ENCODE measurements at regions not wholly inside any gene's neighbourhood (a gene's known extent, or its start where the extent isn't known, plus 50 kb on each side); places are given as distances from the start of the nearest gene placed in this dataset.

DNA sequence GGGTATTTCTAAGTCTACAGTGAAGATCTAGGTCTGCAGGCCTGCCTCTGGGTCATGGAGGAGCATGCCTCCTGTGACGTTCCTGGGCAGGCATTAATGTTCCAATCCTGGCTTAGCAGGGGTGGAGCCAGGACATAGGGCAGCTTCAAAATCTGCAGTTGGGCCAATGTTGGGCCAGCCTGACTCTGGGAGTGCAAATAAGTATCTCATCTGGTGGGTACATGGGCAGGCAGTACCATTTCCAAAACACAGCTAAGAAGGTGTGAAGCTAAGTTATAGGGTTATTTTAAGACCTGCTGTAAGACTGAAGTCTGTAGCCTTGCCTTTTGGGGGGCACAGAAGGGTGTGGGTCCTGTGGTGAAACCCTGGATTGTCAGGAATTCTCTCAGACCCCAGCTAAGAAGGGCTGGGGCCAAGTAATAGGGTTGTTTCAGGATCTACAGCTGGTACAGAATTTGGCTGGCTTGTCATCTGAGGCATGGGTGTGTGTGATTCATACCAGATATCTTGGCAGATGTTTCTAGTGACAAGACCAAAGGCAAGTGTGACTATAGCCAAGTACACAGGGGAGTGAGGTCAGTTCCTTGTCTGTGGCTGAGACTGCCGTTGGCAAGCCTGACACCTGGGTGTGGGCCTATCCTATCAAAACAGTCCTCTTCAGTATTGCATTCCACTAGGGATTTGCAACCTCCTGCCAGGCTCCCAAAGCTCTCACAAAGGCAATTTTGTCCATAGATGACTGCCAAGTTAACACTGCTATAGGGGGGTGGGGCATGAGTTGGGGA, 468.7 kb upstream of the B3GALT2 start:
- Histone ChIP-seq H3K27me3 (ENCODE audit: insufficient read depth, low read length) (no peaks in the 10 kb centered on the region), H3K4me1 (ENCODE audit: insufficient read depth, low read length) (no peaks in the 10 kb centered on the region), H3K4me3 (ENCODE audit: low read length) (no peak overlapping the region), H3K9me3 (ENCODE audit: low read depth, low read length) (peaks cover 14% of the 10 kb centered on the region)

DNA sequence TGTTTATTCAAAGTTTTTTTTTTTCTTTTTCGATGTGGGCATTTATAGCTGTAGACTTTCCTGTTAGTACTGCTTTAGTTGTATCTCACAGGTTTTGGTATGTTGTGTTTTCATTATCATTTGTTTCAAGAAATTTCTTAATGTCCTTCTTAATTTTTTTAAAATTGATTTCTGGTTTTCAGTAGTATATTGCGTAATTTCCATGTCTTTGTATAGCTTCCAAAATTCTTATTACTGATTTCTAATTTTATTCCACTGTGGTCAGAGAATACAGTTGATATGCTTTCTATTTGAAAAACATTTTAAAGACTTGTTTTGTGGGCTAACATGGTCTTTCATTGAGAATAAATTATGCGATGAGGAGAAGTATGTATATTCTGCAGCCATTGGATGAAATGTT, 463.2 kb upstream of the B3GALT2 start:
- Histone ChIP-seq H3K27me3 (ENCODE audit: insufficient read depth, low read length) (no peaks in the 10 kb centered on the region), H3K4me1 (ENCODE audit: insufficient read depth, low read length) (no peaks in the 10 kb centered on the region), H3K9me3 (ENCODE audit: low read depth, low read length) (peaks cover 28% of the 10 kb centered on the region), H3K4me3 (ENCODE audit: low read length) (no peak overlapping the region)

DNA sequence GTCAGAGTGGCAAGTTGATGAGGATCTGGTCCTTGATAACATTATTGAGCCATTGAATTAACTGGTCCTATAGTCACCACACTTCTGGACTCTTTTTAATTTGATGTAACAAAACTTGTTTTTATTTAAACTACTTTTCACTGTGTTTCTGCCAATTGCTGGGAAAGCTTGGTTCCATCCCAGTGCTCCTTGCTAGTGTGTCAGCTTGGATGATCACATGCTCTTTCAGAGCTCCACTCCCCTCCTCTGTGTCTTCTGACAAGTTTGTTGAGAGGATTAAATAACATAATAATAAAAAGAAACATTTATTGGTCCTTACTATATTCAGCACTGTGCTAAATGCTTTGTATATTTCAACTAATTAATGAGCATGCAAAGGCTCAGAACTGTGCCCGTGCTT, 448.5 kb upstream of the B3GALT2 start:
- H3K4me3 ChIP-seq (ENCODE audit: low read length) = no peak overlapping the region
- no peaks in the 10 kb centered on the region for H3K4me1 ChIP-seq (ENCODE audit: insufficient read depth, low read length)
- H3K27me3 ChIP-seq (ENCODE audit: insufficient read depth, low read length) = no peaks in the 10 kb centered on the region
- H3K9me3 ChIP-seq (ENCODE audit: low read depth, low read length) = no peaks in the 10 kb centered on the region

DNA sequence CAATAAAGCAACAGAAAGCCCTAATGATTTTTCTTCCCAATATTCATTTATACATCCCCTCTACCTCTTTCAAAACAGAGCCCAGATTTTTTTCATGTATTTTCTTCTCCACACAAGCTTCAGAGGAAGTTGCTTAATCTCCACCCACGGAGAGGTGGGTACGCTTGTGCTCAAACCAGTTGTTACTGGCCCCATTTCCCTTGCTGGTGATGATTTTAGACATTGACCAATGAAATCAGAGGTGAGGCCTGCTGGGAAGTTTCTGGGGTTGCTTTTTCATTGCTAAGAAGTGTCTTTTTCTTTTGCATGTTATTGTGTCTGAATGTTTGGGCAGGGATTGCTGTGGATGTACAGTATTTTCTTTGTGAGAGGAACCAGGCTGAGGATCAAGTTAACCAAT, 448.1 kb upstream of the B3GALT2 start:
- H3K4me3 ChIP-seq (ENCODE audit: low read length) = no peak overlapping the region
- no peaks in the 10 kb centered on the region for H3K27me3 ChIP-seq (ENCODE audit: insufficient read depth, low read length)
- H3K9me3 ChIP-seq (ENCODE audit: low read depth, low read length) = no peaks in the 10 kb centered on the region
- no peaks in the 10 kb centered on the region for H3K4me1 ChIP-seq (ENCODE audit: insufficient read depth, low read length)

DNA sequence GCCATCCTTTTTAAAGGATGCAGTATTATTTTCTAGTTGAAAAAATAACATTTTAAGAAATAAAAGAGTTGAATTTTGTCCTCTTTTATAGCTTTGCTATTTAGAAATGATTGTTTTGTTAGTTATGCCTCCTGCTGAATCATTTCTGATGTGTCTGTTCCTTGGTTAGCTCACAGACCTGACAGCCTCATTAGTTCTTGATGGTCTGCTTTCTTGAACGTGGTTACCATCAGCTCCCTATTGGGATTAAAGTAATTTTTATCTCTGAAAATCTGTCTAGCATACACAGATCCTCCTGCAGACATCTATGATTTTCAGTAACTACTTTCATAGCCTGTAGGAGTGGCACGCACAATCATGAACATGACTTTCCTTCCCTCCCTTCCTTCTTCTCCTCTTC, 447.6 kb upstream of the B3GALT2 start:
- Histone ChIP-seq H3K4me1 (ENCODE audit: insufficient read depth, low read length) (no peaks in the 10 kb centered on the region), H3K4me3 (ENCODE audit: low read length) (no peak overlapping the region), H3K9me3 (ENCODE audit: low read depth, low read length) (no peaks in the 10 kb centered on the region), H3K27me3 (ENCODE audit: insufficient read depth, low read length) (no peaks in the 10 kb centered on the region)

DNA sequence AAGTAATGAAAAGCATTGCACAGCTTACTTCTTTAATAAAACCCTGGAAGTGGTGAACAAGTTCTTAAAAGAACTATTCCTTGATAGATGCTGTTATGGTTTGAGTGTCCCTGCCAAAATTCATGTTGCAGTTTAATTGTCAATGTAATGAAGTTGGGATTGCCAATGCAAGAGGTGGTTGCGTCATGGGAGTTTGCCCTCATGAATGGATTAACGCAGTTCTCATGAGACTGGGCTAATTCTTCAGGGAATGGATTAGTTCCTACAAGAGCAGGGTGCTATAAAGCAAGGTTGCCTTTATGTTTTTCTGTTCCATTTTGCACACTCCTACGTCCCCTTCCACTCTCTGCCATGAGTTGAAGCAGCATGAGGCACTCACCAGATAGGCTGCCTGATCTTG, 446.7 kb upstream of the B3GALT2 start:
- Histone ChIP-seq H3K4me3 (ENCODE audit: low read length) (no peak overlapping the region), H3K9me3 (ENCODE audit: low read depth, low read length) (no peaks in the 10 kb centered on the region), H3K4me1 (ENCODE audit: insufficient read depth, low read length) (no peaks in the 10 kb centered on the region), H3K27me3 (ENCODE audit: insufficient read depth, low read length) (no peaks in the 10 kb centered on the region)

DNA sequence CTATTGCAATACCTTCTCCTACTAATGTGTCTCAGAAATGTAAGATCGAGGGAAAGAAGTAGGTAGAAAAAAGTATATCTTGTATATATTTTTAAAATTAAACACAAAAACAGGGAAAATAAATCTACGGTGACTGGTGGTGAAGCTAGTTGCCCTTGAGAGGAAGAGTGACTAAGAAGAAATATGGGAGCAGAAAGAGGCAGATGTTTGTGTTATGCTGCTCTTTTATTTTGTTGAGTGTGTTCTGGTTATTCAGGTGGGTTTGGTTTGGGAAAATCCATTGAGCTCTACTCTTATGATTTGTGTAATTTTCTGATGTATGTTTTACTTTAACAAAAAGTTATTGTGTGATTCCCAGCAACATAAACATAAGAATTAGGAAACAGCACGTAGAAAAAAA, 444.9 kb upstream of the B3GALT2 start:
- Histone ChIP-seq H3K4me3 (ENCODE audit: low read length) (no peak overlapping the region), H3K9me3 (ENCODE audit: low read depth, low read length) (no peaks in the 10 kb centered on the region), H3K4me1 (ENCODE audit: insufficient read depth, low read length) (no peaks in the 10 kb centered on the region), H3K27me3 (ENCODE audit: insufficient read depth, low read length) (no peaks in the 10 kb centered on the region)

DNA sequence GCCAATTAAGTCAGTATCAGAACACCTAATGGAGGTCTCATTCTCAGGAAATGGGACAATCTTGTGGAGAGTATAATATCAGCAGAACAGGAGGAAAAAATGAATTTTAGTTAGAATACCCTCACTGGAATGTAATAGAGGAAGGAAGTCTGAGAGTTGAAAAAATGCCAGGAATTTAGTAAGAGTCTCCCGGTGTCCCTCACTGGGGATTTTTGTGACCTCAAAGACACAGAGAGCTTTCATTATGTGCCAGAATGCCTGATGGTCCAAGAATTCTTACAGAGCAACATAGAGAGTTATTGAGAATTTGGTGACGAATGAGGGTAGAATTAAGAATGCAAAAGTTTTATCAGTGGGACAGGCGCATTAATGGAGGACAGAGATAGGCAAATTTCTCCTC, 443.5 kb upstream of the B3GALT2 start:
- H3K4me1 ChIP-seq (ENCODE audit: insufficient read depth, low read length) = no peaks in the 10 kb centered on the region
- no peaks in the 10 kb centered on the region for H3K27me3 ChIP-seq (ENCODE audit: insufficient read depth, low read length)
- no peaks in the 10 kb centered on the region for H3K9me3 ChIP-seq (ENCODE audit: low read depth, low read length)
- no peak overlapping the region for H3K4me3 ChIP-seq (ENCODE audit: low read length)

DNA sequence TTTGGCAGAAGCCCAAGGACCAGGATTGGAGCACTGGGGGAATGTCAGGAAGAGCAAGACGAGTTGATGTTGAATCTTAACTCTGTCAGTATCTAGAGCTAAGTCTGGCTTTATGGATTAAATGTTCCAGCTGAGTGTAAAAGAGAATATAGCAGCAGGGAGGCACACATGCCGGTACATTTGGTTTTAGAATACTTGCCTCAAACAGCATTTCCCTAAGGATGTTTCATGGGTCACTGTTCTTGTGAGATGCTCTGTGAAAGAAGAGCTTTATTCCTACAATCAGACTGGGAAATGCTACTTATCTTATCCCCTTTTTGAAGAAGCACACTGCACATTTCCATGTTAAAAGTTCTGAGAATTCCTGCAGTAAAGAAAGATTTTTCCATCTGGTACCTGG, 440.3 kb upstream of the B3GALT2 start:
- Histone ChIP-seq H3K9me3 (ENCODE audit: low read depth, low read length) (no peaks in the 10 kb centered on the region), H3K4me1 (ENCODE audit: insufficient read depth, low read length) (no peaks in the 10 kb centered on the region), H3K27me3 (ENCODE audit: insufficient read depth, low read length) (no peaks in the 10 kb centered on the region), H3K4me3 (ENCODE audit: low read length) (no peak overlapping the region)

DNA sequence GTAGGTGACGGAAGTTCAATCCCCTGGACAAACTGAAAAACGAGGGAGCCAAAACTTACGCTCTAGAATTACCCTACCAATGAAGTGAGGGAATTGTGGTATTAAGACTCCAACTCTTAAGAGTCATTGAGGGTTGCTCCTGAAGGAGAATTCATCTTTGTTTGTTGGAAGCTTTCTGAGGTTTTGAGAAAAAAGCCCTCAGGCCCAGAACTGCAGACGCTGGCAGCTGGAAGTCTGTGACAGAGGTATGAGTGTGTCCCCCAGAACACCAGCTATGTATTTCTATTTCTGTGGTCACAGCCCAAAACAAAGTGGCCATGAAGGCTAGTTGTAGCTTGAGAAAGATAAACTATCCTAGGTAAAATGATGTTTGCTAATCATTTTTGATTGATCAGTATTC, 438.8 kb upstream of the B3GALT2 start:
- no peaks in the 10 kb centered on the region for H3K4me1 ChIP-seq (ENCODE audit: insufficient read depth, low read length)
- H3K27me3 ChIP-seq (ENCODE audit: insufficient read depth, low read length) = no peaks in the 10 kb centered on the region
- no peak overlapping the region for H3K4me3 ChIP-seq (ENCODE audit: low read length)
- no peaks in the 10 kb centered on the region for H3K9me3 ChIP-seq (ENCODE audit: low read depth, low read length)

DNA sequence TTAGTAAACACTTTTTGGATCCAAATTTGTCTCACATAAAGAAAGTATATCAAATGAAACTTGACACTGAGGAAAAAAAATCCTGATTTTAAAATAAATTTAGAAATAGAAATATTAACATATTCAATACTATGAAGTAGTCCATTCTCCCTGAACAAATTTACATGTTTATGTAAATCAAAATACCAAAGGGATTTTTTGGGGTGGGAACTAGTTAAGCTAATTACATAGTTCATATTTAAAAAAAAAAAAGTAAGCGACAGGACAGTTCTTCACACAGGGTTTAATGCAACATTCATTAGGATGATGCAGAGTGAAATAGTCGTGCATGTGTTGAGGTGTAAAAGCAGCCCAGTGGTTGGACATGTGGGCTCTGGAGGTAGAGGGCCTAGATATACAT, 433.5 kb upstream of the B3GALT2 start:
- no peaks in the 10 kb centered on the region for H3K9me3 ChIP-seq (ENCODE audit: low read depth, low read length)
- no peaks in the 10 kb centered on the region for H3K4me1 ChIP-seq (ENCODE audit: insufficient read depth, low read length)
- no peaks in the 10 kb centered on the region for H3K27me3 ChIP-seq (ENCODE audit: insufficient read depth, low read length)
- no peak overlapping the region for H3K4me3 ChIP-seq (ENCODE audit: low read length)

DNA sequence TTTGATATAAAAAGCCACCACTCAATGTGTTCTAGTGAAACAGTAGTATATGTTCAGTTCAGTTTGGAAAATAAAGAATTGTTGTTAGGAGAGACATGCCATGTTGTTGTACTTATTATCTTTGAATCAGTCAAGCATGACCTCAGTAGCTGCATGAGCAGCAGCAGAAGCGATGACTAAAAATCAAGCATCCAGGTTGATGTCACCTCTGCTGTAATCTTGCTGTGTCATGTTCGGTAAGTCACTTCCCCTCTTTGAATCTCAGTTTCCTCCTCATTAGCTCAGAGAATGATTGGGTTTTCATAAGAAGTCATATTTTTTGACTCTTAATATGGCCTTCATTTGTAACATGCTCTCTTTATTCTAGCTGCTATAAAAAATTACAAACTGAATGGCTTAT, 428.4 kb upstream of the B3GALT2 start:
- Histone ChIP-seq H3K4me1 (ENCODE audit: insufficient read depth, low read length) (no peaks in the 10 kb centered on the region), H3K4me3 (ENCODE audit: low read length) (no peak overlapping the region), H3K9me3 (ENCODE audit: low read depth, low read length) (no peaks in the 10 kb centered on the region), H3K27me3 (ENCODE audit: insufficient read depth, low read length) (no peaks in the 10 kb centered on the region)

DNA sequence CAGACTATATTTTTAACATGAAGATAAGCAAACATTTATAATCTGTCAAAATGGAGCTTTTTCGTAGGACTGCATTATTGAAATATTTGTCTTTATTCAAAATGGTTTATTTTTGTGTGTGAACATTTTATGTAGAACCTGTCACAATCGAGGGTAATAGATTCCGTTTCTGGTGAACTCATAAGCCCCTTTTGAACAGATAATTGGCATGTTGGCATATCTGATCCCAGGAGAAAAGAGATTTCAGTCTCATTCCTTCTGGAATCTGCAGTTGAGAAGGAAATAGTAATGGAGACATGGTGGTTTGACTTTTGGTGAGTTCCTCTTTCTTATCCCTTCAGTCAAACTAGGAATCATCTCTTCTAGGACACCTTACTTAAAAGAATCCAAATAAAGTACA, 427.9 kb upstream of the B3GALT2 start:
- Histone ChIP-seq H3K4me3 (ENCODE audit: low read length) (no peak overlapping the region), H3K4me1 (ENCODE audit: insufficient read depth, low read length) (no peaks in the 10 kb centered on the region), H3K27me3 (ENCODE audit: insufficient read depth, low read length) (no peaks in the 10 kb centered on the region), H3K9me3 (ENCODE audit: low read depth, low read length) (no peaks in the 10 kb centered on the region)

DNA sequence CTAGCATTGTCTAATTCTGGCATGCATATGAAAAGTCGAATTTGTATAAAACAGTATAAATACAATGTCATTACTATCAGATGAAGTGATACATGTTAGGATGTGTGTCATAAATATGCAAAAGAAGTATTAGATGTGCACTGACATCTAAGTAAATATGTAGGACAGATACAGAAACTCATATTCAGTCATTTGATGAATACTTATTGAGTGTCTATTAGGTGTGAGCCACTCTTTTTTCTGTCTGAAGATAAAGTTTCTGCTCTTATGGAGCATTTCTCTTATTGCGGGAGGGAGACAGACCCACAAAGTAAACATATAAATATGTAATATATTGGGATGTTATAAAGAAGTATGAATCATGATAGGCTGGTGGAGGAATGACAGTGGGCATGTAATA, 426.6 kb upstream of the B3GALT2 start:
- no peaks in the 10 kb centered on the region for H3K4me1 ChIP-seq (ENCODE audit: insufficient read depth, low read length)
- no peak overlapping the region for H3K4me3 ChIP-seq (ENCODE audit: low read length)
- peaks cover 10% of the 10 kb centered on the region for H3K9me3 ChIP-seq (ENCODE audit: low read depth, low read length)

DNA sequence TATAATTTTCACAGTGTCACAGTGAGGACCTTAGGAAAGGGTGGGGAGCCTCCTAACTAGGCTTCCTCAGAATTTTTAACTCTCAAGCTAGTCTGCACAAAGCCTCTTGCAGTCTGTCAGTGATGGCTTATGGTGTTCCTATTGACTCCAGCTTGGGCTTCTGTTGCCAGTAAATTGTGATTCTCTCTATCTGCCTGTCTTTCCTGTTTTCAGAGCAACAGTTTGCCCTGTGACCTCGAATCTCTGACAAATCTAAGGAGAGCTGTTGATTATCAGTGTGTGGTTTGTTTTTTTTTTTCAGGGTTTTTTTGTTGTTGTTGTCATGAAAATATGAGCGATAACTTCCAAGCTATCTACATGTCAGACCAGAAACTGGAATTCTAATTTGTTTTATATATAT, 423.2 kb upstream of the B3GALT2 start:
- Histone ChIP-seq H3K9me3 (ENCODE audit: low read depth, low read length) (peaks cover 10% of the 10 kb centered on the region), H3K4me1 (ENCODE audit: insufficient read depth, low read length) (no peaks in the 10 kb centered on the region), H3K27me3 (ENCODE audit: insufficient read depth, low read length) (no peaks in the 10 kb centered on the region), H3K4me3 (ENCODE audit: low read length) (no peak overlapping the region)

More for the DNA sequence above, 426.6 kb upstream of the B3GALT2 start:
- no peaks in the 10 kb centered on the region for H3K27me3 ChIP-seq (ENCODE audit: insufficient read depth, low read length)

DNA sequence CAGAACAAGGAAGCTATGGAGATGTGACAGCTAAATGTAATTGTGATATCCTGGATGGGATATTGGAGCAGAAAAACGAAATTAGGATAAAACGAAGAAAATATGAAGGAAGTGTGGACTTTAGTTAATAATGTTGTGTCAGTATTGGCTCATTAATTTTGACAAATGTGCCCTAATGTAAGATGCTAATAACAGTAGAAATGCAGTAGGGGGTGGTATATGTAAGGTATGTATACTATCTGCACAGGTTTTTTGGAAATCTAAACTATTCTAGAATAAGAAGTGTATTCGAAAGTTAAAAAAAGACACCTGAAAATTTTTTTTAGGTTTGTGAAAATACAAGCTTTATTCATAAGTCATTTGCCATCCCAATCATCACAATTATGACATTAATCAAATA, 421.4 kb upstream of the B3GALT2 start:
- no peaks in the 10 kb centered on the region for H3K4me1 ChIP-seq (ENCODE audit: insufficient read depth, low read length)
- H3K27me3 ChIP-seq (ENCODE audit: insufficient read depth, low read length) = no peaks in the 10 kb centered on the region
- H3K9me3 ChIP-seq (ENCODE audit: low read depth, low read length) = peaks cover 10% of the 10 kb centered on the region
- H3K4me3 ChIP-seq (ENCODE audit: low read length) = no peak overlapping the region

Measured in mononuclear cell (primary cell).